ENCODE measurements at regions not wholly inside any gene's neighbourhood (a gene's known extent, or its start where the extent isn't known, plus 50 kb on each side); places are given as distances from the start of the nearest gene placed in this dataset.

- Histone ChIP-seq H3K27me3 (ENCODE audit: control insufficient read depth, insufficient read depth, low read length) (peaks cover 1% of the 10 kb centered on the region; the same call in 1 of the 2 replicates), H3K4me3 (ENCODE audit: low read depth, low read length) (no peak overlapping the region), H3K36me3 (ENCODE audit: control insufficient read depth, insufficient read depth, low read length) (no peaks in the 10 kb centered on the region)
- no peak for DNase-seq (ENCODE audit: low read depth)
- TF ChIP-seq, protein P1, sequence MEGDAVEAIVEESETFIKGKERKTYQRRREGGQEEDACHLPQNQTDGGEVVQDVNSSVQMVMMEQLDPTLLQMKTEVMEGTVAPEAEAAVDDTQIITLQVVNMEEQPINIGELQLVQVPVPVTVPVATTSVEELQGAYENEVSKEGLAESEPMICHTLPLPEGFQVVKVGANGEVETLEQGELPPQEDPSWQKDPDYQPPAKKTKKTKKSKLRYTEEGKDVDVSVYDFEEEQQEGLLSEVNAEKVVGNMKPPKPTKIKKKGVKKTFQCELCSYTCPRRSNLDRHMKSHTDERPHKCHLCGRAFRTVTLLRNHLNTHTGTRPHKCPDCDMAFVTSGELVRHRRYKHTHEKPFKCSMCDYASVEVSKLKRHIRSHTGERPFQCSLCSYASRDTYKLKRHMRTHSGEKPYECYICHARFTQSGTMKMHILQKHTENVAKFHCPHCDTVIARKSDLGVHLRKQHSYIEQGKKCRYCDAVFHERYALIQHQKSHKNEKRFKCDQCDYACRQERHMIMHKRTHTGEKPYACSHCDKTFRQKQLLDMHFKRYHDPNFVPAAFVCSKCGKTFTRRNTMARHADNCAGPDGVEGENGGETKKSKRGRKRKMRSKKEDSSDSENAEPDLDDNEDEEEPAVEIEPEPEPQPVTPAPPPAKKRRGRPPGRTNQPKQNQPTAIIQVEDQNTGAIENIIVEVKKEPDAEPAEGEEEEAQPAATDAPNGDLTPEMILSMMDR (IDR thresholded peaks at IDR 0.05; ENCODE audit: insufficient read depth, low read depth, low read length) = no peak
- POLR2A ChIA-PET = no interaction called here
- CTCF ChIA-PET = no interaction called here
These were observed 82.0 kb upstream of the CTNNBL1 start for GRCh38 chr20:37611852-37612251.

DNA sequence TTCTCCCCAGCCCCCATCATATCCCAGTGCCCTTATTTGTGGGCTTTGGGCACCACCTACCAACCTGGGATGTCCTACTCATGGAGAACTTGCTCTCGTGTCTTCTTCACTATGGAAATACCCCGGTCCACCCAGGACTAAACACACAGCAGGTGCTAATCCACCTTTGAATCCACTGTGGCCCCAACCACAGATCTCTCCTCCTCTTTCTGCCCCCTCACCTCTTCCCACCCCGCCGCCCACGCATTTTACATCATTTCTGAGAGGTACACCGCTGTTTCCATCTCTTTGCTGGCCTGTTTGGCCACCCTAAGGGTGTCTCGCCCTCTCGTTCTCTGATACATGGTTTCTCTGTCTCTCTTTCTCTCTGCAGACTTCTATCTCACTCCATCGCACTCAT is 82.5 kb upstream of the CTNNBL1 start:
- ChIA-PET POLR2A (no interaction called here), CTCF (no interaction called here)
- Histone ChIP-seq H3K36me3 (ENCODE audit: control insufficient read depth, insufficient read depth, low read length) (no peaks in the 10 kb centered on the region), H3K27me3 (ENCODE audit: control insufficient read depth, insufficient read depth, low read length) (peaks cover 1% of the 10 kb centered on the region; the same call in 1 of the 2 replicates), H3K4me3 (ENCODE audit: low read depth, low read length) (no peak overlapping the region)
- no peak for DNase-seq (ENCODE audit: low read depth)
- TF ChIP-seq, protein P1 (IDR thresholded peaks at IDR 0.05; ENCODE audit: insufficient read depth, low read depth, low read length) = no peak

DNA sequence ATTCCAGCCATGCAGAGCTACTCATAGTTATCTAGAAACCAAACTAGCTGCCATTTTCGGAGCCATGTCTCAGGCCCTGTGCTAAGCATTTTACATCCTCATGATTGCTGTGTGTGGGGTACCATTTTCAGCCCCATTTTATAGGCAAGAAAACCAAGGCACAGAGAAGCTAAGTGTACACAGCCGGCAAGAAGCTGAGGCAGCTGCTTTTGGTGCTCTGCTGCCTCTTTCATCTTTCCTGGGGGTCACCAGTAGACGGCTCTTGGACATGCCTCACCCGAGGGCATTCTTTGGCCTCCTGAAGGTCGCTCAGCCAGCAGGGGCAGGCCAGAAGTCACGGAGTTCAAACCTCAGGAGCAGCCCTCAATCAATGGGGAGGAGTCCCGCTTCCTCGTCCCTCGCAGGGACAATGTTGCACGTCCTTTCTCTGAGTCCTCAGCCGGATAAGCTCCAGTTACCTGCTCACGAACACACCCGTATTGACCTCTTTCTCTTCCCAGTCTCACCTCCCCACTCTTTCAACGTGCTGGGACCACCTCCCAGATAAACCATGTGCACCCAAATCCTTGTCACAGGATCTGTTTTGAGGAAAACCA is 82.6 kb upstream of the BLCAP start:
- Histone ChIP-seq H3K27me3 (ENCODE audit: control insufficient read depth, insufficient read depth, low read length) (peaks cover 1% of the 10 kb centered on the region; the same call in 1 of the 2 replicates), H3K36me3 (ENCODE audit: control insufficient read depth, insufficient read depth, low read length) (no peaks in the 10 kb centered on the region), H3K4me3 (ENCODE audit: low read depth, low read length) (no peak overlapping the region)
- CTCF ChIA-PET = no interaction called here
- POLR2A ChIA-PET = no interaction called here
- no peak for DNase-seq (ENCODE audit: low read depth)
- TF ChIP-seq, protein P1 (IDR thresholded peaks at IDR 0.05; ENCODE audit: insufficient read depth, low read depth, low read length) = no peak

DNA sequence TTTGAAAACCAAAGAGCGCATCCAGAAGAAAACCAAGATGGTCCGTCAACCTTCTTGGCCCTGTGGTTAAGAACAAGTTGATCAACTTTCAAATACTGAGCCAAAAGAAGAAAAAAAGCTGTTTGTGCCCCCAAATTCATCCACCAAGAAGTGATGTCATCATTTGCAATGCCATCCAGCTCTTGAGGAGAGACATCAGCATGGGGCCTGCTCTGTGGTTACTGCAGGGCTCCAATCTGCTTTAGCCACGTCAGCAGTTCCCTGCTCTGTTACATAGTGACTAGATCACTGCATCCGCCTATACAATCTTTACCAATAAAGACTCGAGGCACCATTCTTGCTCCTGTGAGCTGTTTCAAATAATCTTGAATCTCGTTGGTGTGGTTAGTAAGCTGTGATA is 75.0 kb upstream of the BLCAP start:
- DNase-seq (ENCODE audit: low read depth) = no peak
- CTCF ChIA-PET = no interaction called here
- POLR2A ChIA-PET = no interaction called here
- H3K36me3 ChIP-seq (ENCODE audit: control insufficient read depth, insufficient read depth, low read length) = no peaks in the 10 kb centered on the region
- TF ChIP-seq, protein P1 (IDR thresholded peaks at IDR 0.05; ENCODE audit: insufficient read depth, low read depth, low read length) = no peak
- no peak overlapping the region for H3K4me3 ChIP-seq (ENCODE audit: low read depth, low read length)
- peaks cover 11% of the 10 kb centered on the region for H3K27me3 ChIP-seq (ENCODE audit: control insufficient read depth, insufficient read depth, low read length)

DNA sequence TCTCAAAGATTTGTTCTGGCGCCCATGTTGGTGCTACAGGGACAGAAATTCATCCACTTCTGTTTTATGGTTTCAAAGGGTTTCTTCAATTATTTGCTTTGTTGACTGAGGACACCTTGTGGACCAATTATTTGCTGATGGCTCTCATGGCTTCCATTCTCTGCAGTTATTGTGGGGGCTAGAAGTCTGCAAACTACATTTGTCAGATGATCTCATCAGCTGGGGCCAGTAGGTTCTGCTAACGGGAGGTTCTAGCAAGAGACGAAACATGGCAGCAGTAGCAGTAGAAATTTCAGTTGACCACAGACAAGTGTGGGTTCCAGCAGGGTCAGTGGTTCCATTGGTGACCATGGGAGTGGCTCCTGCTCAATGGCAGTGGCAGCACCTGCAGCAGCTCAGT is 72.8 kb upstream of the BLCAP start:
- H3K4me3 ChIP-seq (ENCODE audit: low read depth, low read length) = no peak overlapping the region
- no peaks in the 10 kb centered on the region for H3K36me3 ChIP-seq (ENCODE audit: control insufficient read depth, insufficient read depth, low read length)
- H3K27me3 ChIP-seq (ENCODE audit: control insufficient read depth, insufficient read depth, low read length) = peaks cover 11% of the 10 kb centered on the region
- DNase-seq (ENCODE audit: low read depth) = no peak
- ChIA-PET CTCF (no interaction called here), POLR2A (no interaction called here)
- TF ChIP-seq, protein P1 (IDR thresholded peaks at IDR 0.05; ENCODE audit: insufficient read depth, low read depth, low read length) = no peak
